ENCODE measurements at regions not wholly inside any gene's neighbourhood (a gene's known extent, or its start where the extent isn't known, plus 50 kb on each side); places are given as distances from the start of the nearest gene placed in this dataset.

DNA sequence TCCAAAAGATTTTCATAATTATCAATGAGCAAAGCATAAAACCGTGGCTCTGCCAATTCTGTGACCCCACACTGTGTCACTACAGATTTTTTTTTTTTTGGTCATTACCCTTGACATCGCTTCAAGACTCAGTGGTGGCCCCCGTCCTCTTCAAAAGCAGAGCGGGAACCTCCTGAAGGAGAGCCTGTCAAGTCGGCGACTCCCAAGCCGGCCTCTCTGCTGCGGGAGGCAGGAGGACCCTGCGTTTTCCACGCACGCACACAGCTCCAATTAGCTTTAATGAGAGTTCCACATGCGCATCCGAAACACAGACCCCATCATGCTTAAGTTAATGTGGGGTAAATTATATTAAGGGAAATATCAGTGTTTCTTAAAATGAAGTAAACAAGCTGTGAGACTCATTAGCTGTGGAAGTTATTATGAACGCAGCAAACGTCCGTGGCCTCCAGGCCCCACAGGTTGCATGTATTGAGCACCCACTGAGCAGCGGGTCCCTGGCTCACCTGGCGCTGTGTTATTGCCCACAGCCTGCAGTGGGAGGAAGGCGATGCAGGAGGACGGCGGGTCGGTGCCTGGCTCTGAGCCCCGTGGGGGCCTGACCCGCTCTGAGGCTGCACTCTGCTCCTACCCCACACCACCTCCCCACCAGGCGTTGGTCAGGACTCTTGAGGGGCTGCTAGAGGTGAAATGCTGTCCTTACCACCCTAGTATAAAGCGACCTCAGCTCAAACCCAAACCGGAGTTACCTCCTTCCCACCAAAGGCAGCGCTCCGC, 181.0 kb upstream of the SALL3 start:
- no peak for TF ChIP-seq POLR2A (IDR thresholded peaks at IDR 0.05; ENCODE audit: low read length)
- TF ChIP-seq GATA1 (IDR thresholded peaks at IDR 0.05; ENCODE audit: low read depth, low read length): no peak

Measured in erythroblast (primary cell).